Heart right ventricle (tissue), 16 donors: ENCODE measurements at regions not wholly inside any gene's neighbourhood (a gene's known extent, or its start where the extent isn't known, plus 50 kb on each side); places are given as distances from the start of the nearest gene placed in this dataset.

Experiments
- ATAC-seq, 8 donors: fragments of 200-7000 bp; cut with Tn5 transposase; one replicate each; pipeline ENCODE4 v1.9.1; 2020; ENCODE audit warnings: mild to moderate bottlenecking in 8 of 8, moderate library complexity in 8 of 8, moderate number of reproducible peaks in 1 of 8
- DNase-seq, 2 donors: peaks; one replicate each; pipeline ENCODE4 v3.0.0-alpha.2; 2020
- H3K27ac ChIP-seq, 10 donors: fragments of 200-600 bp; sonication (generic) in 2 of 10; one replicate each; pipeline versions ENCODE4 v1.5.0 to v1.8.0; 2020 to 2022; ENCODE audit warnings: mild to moderate bottlenecking in 3 of 10
- H3K27me3 ChIP-seq, 7 donors: fragments of 200-600 bp; one replicate each; pipeline ENCODE4 v1.8.0; 2021 to 2022; ENCODE audit warnings: mild to moderate bottlenecking in 2 of 7
- H3K36me3 ChIP-seq, 9 donors: fragments of 200-600 bp; sonication (generic) in 1 of 9; one replicate each; pipeline versions ENCODE4 v1.5.0 to v1.8.0; 2020 to 2022; ENCODE audit warnings: mild to moderate bottlenecking in 2 of 9
- H3K4me1 ChIP-seq, 9 donors: fragments of 200-600 bp; sonication (generic) in 1 of 9; one replicate each; pipeline versions ENCODE4 v1.5.0 to v1.8.0; 2020 to 2022; ENCODE audit warnings: mild to moderate bottlenecking in 4 of 9
- H3K4me3 ChIP-seq, 10 donors: fragments of 200-600 bp; sonication (generic) in 2 of 10; one replicate each; pipeline versions ENCODE4 v1.5.0 to v1.8.0; 2020 to 2022; ENCODE audit warnings: mild to moderate bottlenecking in 7 of 10, moderate library complexity in 2 of 10
- H3K9me3 ChIP-seq, 11 donors: fragments of 200-600 bp in 10 of 11; sonication (generic) in 2 of 11; one replicate each; pipeline versions ENCODE4 v1.5.0 to v1.8.0; 2013 to 2022; ENCODE audit warnings: mild to moderate bottlenecking in 2 of 11, control low read depth in 1 of 11, moderate library complexity in 1 of 11
- CTCF ChIP-seq, 9 donors: fragments of 200-600 bp; sonication (generic) in 2 of 9; IDR thresholded peaks; one replicate each; pipeline versions ENCODE4 v1.5.0 to v1.8.0; 2021 to 2022; ENCODE audit warnings: antibody characterized with exemption in 9 of 9, mild to moderate bottlenecking in 5 of 9, moderate library complexity in 1 of 9
- WGBS, 2 donors: extraction: QIAGEN DNeasy Blood & Tissue Kit; methylation state at CpG; one replicate each; pipeline ENCODE4 v1.1.7; 2013; ENCODE audit warnings: inconsistent platforms in 1 of 2; 5-methylcytosine and 5-hydroxymethylcytosine counted together
- intact Hi-C, 10 donors: fragments of 100-400 bp; cut with DNase I; formaldehyde crosslinking; loops; one replicate each; pipeline versions ENCODE4 v1.11.1 to v1.14.2; 2022
- donor health status: Arrhythmogenic right ventricular cardiomyopathy.
- donor health status: ischemic (EF 13 %, LVEDD 7.1; RV severe dilation, severe dysfunction).
- donor health status: healthy with polysubstance abuse.
- donor health status: DM: no; HTN: yes; CAD: no.
- donor health status: DM: no; HTN: no; CAD: no.
- donor health status: ischemic (EF 25% LVEDD 6.9; RV normal size, moderate dysfunction).
- donor health status: ischemic (EF 25% LVEDD 5.7; RV mildly dilated, moderate dysfunction).
- donor health status: healthy.
- donor health status: DM: yes; HTN: yes; CAD: no.
- donor health status: Ischemic cardiomyopathy.
- donor health status: ischemic (EF 35%, LVEDD 5.7; RV mildly dilated, moderate dysfunction).
- donor health status: nonischemic (EF 11% LVEDD 7.7; RV severe dilation, severe dysfunction).
- donor health status: DM: yes; HTN: yes; CAD: no.
- donor health status: PGD.
- donor health status: ischemic (EF 29% LVEDD 5.4; RV normal size, mild dysfunction).
- donor health status: nonischemic (EF 23%, LVEDD 6.1; RV moderate dilation, normal function).

GRCh38 chr6:14037402-14038277, 79.9 kb upstream of the CD83 start:
- peaks cover 0 to 10% (median 0%) of the 10 kb centered on the region in 9 donors for H3K4me1 ChIP-seq
- no peak overlapping the region for H3K4me3 ChIP-seq
- 78 to 82% methylated on average over 12 of the region's 12 CpGs for WGBS, 2 donors
- no peak overlapping the region for H3K27ac ChIP-seq
- intact Hi-C loops, result no loop called here
- DNase-seq (no peak), ATAC-seq (peak in 1 of 8 donors; percentile 42)
- no peaks in the 10 kb centered on the region for H3K9me3 ChIP-seq
- H3K36me3 ChIP-seq, result no peaks in the 10 kb centered on the region
- no peak for TF ChIP-seq CTCF (IDR thresholded peaks at IDR 0.05)
- peaks cover 0 to 5% (median 0%) of the 10 kb centered on the region in 7 donors for H3K27me3 ChIP-seq

- Histone ChIP-seq H3K9me3 (no peaks in the 10 kb centered on the region), H3K4me1 (peaks cover 0 to 10% (median 0%) of the 10 kb centered on the region in 9 donors), H3K4me3 (no peak overlapping the region), H3K27ac (no peak overlapping the region), H3K27me3 (peaks cover 0 to 6% (median 0%) of the 10 kb centered on the region in 7 donors), H3K36me3 (no peaks in the 10 kb centered on the region)
- WGBS, 2 donors, result 48 to 55% methylated on average over 8 of the region's 8 CpGs
- no peak for TF ChIP-seq CTCF (IDR thresholded peaks at IDR 0.05)
- intact Hi-C loops, result no loop called here
- ATAC-seq (no peak), DNase-seq (no peak)
Measured at GRCh38 chr6:14038467-14039437, 78.8 kb upstream of the CD83 start.

- H3K9me3 ChIP-seq, result no peaks in the 10 kb centered on the region
- peaks cover 0 to 13% (median 1%) of the 10 kb centered on the region in 7 donors for H3K27me3 ChIP-seq
- DNase-seq, result no peak
- TF ChIP-seq CTCF (IDR thresholded peaks at IDR 0.05), result no peak
- H3K36me3 ChIP-seq, result no peaks in the 10 kb centered on the region
- intact Hi-C loops, result loop anchor here in 1 of 10 donors (10.0 kb wide), 1 partner anchor 125 kb away; no protein-coding TSS in a partner anchor
- peaks cover 0 to 10% (median 0%) of the 10 kb centered on the region in 9 donors for H3K4me1 ChIP-seq
- no peak overlapping the region for H3K27ac ChIP-seq
- H3K4me3 ChIP-seq, result no peak overlapping the region
- ATAC-seq, result no peak
Measured at GRCh38 chr6:14040042-14040441, 77.5 kb upstream of the CD83 start.

GRCh38 chr6:14046476-14047068, 71.0 kb upstream of the CD83 start:
- H3K4me3 ChIP-seq, result no peak overlapping the region
- ATAC-seq (peak in 1 of 8 donors; percentile 43), DNase-seq (no peak)
- H3K36me3 ChIP-seq, result no peaks in the 10 kb centered on the region
- intact Hi-C loops, result loop anchor here in 8 of 10 donors (1.0 to 10.0 kb wide), 6 partner anchors 132 to 254 kb away; no protein-coding TSS in a partner anchor
- peak; percentile 27 to 71 (median 63) for TF ChIP-seq CTCF (IDR thresholded peaks at IDR 0.05)
- H3K4me1 ChIP-seq, result no peaks in the 10 kb centered on the region
- no peak overlapping the region for H3K27ac ChIP-seq
- peaks cover 0 to 43% (median 24%) of the 10 kb centered on the region in 7 donors for H3K27me3 ChIP-seq
- WGBS, 2 donors, result 20 to 21% methylated on average over 8 of the region's 8 CpGs
- H3K9me3 ChIP-seq, result no peaks in the 10 kb centered on the region
